DOHH2 (cell line): ENCODE measurements at regions not wholly inside any gene's neighbourhood (a gene's known extent, or its start where the extent isn't known, plus 50 kb on each side); places are given as distances from the start of the nearest gene placed in this dataset.

Experiments used
- H3F3A ChIP-seq: fragments of 200-600 bp; sonication (generic), shearing (Covaris generic); 2 replicates; pipeline ENCODE4 v1.6.0; 2016; ENCODE audit warnings: antibody characterized with exemption, mild to moderate bottlenecking; ENCODE audit not compliant: control insufficient read depth, insufficient read depth
- H3K27ac ChIP-seq: fragments of 200-600 bp; sonication (generic); 2 replicates; pipeline ENCODE4 v1.5.1; 2014; ENCODE audit warnings: low read depth, mild to moderate bottlenecking, low read length, moderate library complexity
- H3K27me3 ChIP-seq: fragments of 200-600 bp; sonication (generic); 2 replicates; pipeline ENCODE4 v1.6.1; 2014; ENCODE audit warnings: mild to moderate bottlenecking, low read length, mixed read lengths; ENCODE audit not compliant: control insufficient read depth
- H3K36me3 ChIP-seq: fragments of 200-600 bp; sonication (generic); 2 replicates; pipeline ENCODE4 v1.6.1; 2014; ENCODE audit warnings: mild to moderate bottlenecking, low read length, moderate library complexity, mixed read lengths; ENCODE audit not compliant: control insufficient read depth
- H3K4me1 ChIP-seq: fragments of 200-600 bp; sonication (generic); 2 replicates; pipeline ENCODE4 v1.6.1; 2014; ENCODE audit warnings: mild to moderate bottlenecking, low read length, mixed read lengths; ENCODE audit not compliant: control insufficient read depth
- H3K4me2 ChIP-seq: fragments of 200-600 bp; sonication (generic); 2 replicates; pipeline ENCODE4 v1.6.0; 2014; ENCODE audit warnings: mild to moderate bottlenecking, low read length, moderate library complexity
- H3K4me3 ChIP-seq: fragments of 200-600 bp; sonication (generic); 2 replicates; pipeline ENCODE4 v1.5.1; 2014; ENCODE audit warnings: mild to moderate bottlenecking, low read length, mixed read lengths
- H3K79me2 ChIP-seq: fragments of 200-600 bp; sonication (generic); 2 replicates; pipeline ENCODE4 v1.6.1; 2014; ENCODE audit warnings: mild to moderate bottlenecking, low read length, mixed read lengths; ENCODE audit not compliant: control insufficient read depth
- H3K9me2 ChIP-seq: fragments of 200-600 bp; sonication (generic); replicated peaks from 2 replicates; pipeline ENCODE4 v1.6.1; 2014; ENCODE audit warnings: mild to moderate bottlenecking, low read length, mixed read lengths; ENCODE audit not compliant: control insufficient read depth
- H3K9me3 ChIP-seq: fragments of 200-600 bp; sonication (generic); 2 replicates; pipeline ENCODE4 v1.6.1; 2014; ENCODE audit warnings: antibody characterized with exemption, low read length, mixed read lengths; ENCODE audit not compliant: control insufficient read depth, insufficient read depth
- H4K20me1 ChIP-seq: fragments of 200-600 bp; sonication (generic); 2 replicates; pipeline ENCODE4 v1.6.0; 2014; ENCODE audit warnings: low read depth, mild to moderate bottlenecking, antibody characterized with exemption, low read length, moderate library complexity; ENCODE audit not compliant: control insufficient read depth, insufficient read depth
- EZH2phosphoT487 ChIP-seq: fragments of 200-600 bp; sonication (generic); IDR thresholded peaks from 2 replicates; pipeline ENCODE4 v1.6.1; 2017; ENCODE audit warnings: borderline replicate concordance, mild to moderate bottlenecking, antibody characterized with exemption, low read length, moderate library complexity, mixed read lengths
- TF ChIP-seq, protein P1 (sequence below): fragments of 200-600 bp; sonication (generic); IDR thresholded peaks from one replicate; pipeline ENCODE4 v1.5.1; 2014; ENCODE audit warnings: antibody characterized with exemption, mild to moderate bottlenecking, low read depth, low read length; ENCODE audit not compliant: poor library complexity, severe bottlenecking

DNA sequence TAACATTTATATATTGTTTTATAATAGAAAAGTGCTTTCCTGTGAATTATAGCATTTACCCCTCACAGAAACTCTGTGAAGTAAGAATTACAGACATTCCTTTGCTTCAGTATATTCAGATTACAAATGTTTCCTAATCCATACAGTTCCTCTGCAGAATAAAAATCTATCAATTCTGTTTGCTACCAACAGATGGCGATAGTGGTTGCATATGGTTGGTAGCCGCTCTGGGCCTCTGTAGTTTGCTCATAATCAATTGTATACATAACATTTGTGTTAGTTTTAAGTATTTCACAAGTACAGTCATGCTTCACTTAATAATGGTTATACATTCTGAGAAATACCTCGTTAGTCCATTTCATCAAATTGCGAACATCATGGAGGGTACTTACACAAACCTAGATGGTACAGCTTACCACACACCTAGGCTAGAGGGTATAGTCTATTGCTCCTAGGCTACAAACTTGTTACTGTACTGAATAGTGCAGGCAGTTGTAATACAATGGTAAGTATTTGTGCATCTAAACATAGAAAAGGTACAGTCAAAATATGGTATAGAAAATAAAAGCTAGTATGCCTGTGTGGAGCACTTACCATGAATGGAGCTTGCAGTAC lies 94.4 kb upstream of the STEAP4 start:
- no peaks in the 10 kb centered on the region for H3K9me2 ChIP-seq

DNA sequence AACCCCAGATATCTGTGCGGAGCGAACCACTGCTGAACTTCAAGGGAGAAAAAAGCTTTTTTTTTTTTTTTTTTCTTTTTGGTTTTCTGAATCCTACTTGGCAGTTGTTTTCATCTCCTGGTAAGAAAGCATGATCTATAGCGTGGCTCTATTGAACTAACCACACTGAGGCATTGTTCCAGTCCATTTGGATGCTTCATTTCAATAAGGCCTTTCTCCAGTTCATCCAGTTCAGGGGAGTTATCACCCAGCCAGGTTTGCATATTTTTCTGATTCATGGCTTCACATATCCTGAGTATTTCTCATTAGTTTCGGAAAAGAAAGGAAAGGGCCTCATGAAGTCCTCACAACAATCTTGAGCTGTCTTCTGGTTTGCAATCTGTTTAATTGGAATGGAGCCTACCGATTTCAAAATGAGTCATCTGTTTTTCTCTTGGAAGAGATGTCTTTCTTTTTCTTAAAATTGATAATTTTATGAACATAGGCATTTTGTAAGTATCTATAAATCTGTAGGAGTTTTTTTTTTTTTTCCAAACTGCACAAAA lies 93.1 kb upstream of the STEAP4 start:
- no peaks in the 10 kb centered on the region for H3K36me3 ChIP-seq
- no peaks in the 10 kb centered on the region for H4K20me1 ChIP-seq
- H3K4me1 ChIP-seq, result no peaks in the 10 kb centered on the region
- no peak overlapping the region for H3K27ac ChIP-seq
- H3K9me2 ChIP-seq, result no peaks in the 10 kb centered on the region
- no peaks in the 10 kb centered on the region for H3F3A ChIP-seq
- H3K4me3 ChIP-seq, result no peak overlapping the region
- no peaks in the 10 kb centered on the region for H3K9me3 ChIP-seq
- no peak for TF ChIP-seq EZH2phosphoT487
- TF ChIP-seq, protein P1, sequence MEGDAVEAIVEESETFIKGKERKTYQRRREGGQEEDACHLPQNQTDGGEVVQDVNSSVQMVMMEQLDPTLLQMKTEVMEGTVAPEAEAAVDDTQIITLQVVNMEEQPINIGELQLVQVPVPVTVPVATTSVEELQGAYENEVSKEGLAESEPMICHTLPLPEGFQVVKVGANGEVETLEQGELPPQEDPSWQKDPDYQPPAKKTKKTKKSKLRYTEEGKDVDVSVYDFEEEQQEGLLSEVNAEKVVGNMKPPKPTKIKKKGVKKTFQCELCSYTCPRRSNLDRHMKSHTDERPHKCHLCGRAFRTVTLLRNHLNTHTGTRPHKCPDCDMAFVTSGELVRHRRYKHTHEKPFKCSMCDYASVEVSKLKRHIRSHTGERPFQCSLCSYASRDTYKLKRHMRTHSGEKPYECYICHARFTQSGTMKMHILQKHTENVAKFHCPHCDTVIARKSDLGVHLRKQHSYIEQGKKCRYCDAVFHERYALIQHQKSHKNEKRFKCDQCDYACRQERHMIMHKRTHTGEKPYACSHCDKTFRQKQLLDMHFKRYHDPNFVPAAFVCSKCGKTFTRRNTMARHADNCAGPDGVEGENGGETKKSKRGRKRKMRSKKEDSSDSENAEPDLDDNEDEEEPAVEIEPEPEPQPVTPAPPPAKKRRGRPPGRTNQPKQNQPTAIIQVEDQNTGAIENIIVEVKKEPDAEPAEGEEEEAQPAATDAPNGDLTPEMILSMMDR, result no peak
- H3K4me2 ChIP-seq, result no peak overlapping the region
- no peaks in the 10 kb centered on the region for H3K27me3 ChIP-seq
- no peaks in the 10 kb centered on the region for H3K79me2 ChIP-seq

More for the DNA sequence above, 94.4 kb upstream of the STEAP4 start:
- H3K4me1 ChIP-seq, result no peaks in the 10 kb centered on the region
- H3K79me2 ChIP-seq, result no peaks in the 10 kb centered on the region
- H3F3A ChIP-seq, result no peaks in the 10 kb centered on the region
- H3K27me3 ChIP-seq, result no peaks in the 10 kb centered on the region
- H3K4me3 ChIP-seq, result no peak overlapping the region
- no peaks in the 10 kb centered on the region for H4K20me1 ChIP-seq
- TF ChIP-seq EZH2phosphoT487, result no peak
- TF ChIP-seq, protein P1, result peak; percentile 90
- no peaks in the 10 kb centered on the region for H3K9me3 ChIP-seq
- no peak overlapping the region for H3K4me2 ChIP-seq
- no peaks in the 10 kb centered on the region for H3K36me3 ChIP-seq
- no peak overlapping the region for H3K27ac ChIP-seq

DNA sequence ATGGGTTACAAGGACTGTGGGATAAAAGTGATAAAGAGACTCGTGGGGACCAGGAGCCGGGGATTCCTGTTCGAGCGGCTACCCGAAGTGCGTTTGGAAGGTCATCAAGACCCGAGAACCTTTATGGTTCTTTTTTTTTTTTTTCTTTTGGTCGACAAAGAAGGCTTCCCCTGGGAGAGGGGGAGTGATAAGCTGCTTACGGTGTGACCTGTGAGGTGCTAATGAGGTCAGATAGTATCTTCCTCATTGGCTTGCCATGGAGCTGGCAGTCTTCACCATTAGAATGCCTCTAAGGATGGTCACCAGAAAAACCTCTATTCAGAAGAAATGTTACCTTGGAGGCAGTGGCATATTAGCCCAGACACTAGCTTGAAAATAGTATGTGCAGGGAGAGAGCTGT lies 92.3 kb upstream of the STEAP4 start:
- Histone ChIP-seq H3K27ac (no peak overlapping the region), H4K20me1 (no peaks in the 10 kb centered on the region), H3K4me2 (no peak overlapping the region), H3K27me3 (no peaks in the 10 kb centered on the region), H3K4me1 (no peaks in the 10 kb centered on the region), H3K79me2 (no peaks in the 10 kb centered on the region), H3K4me3 (no peak overlapping the region), H3K9me2 (no peaks in the 10 kb centered on the region), H3K9me3 (no peaks in the 10 kb centered on the region), H3K36me3 (no peaks in the 10 kb centered on the region), H3F3A (no peaks in the 10 kb centered on the region)
- no peak for TF ChIP-seq EZH2phosphoT487
- TF ChIP-seq, protein P1, result no peak
